ENCODE measurements at regions not wholly inside any gene's neighbourhood (a gene's known extent, or its start where the extent isn't known, plus 50 kb on each side); places are given as distances from the start of the nearest gene placed in this dataset.

- TF ChIP-seq CTCF (IDR thresholded peaks at IDR 0.05; ENCODE audit: control extremely low read depth, extremely low read depth) = no peak
- no peaks in the 10 kb centered on the region for H3K4me1 ChIP-seq (ENCODE audit: control insufficient read depth in 5 of 5, insufficient read depth in 5 of 5, low read length in 5 of 5)
- no peak overlapping the region for H3K27ac ChIP-seq (ENCODE audit: low read depth in 1 of 2, low read length in 1 of 2)
- H3K4me3 ChIP-seq = no peak overlapping the region
- peaks cover 0 to 2% (median 0%) of the 10 kb centered on the region in 4 donors for H3K9me3 ChIP-seq (ENCODE audit: control insufficient read depth in 4 of 4, insufficient read depth in 3 of 4, low read length in 3 of 4)
- H3K9ac ChIP-seq (ENCODE audit: insufficient read depth in 1 of 2, low read length in 2 of 2) = no peak overlapping the region
- H3K27me3 ChIP-seq (ENCODE audit: control insufficient read depth in 3 of 3, insufficient read depth in 3 of 3, low read length in 2 of 3) = no peaks in the 10 kb centered on the region
- ATAC-seq (ENCODE audit: insufficient read depth, low FRiP score) = no peak
- 94 to 96% methylated on average over 12 of the region's 12 CpGs for WGBS, 2 donors
- no peak for DNase-seq
- H3K36me3 ChIP-seq (ENCODE audit: control insufficient read depth in 4 of 4, insufficient read depth in 4 of 4, low read length in 4 of 4) = no peaks in the 10 kb centered on the region
Observed at GRCh38 chr13:86368924-86369323, 569.7 kb upstream of the SLITRK6 start.

DNA sequence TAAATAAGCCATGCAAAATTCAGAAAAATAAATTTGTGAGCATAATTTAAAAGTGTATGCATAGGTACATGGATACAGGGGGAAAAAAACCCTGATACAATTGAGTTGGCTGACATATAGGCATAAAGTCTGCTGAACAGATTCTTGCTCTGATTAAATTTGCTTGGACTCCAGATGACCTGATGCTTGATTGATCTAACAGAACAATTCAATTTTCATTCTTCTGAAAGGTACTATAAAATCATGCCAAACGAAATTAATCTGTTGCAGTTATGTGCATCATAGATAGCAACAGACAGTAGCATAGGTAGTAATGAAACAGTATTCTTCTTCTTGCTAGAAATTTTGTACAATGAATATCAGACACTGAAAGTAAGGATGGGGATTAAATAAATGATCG, 578.2 kb upstream of the SLITRK6 start:
- DNase-seq (no peak), ATAC-seq (ENCODE audit: insufficient read depth, low FRiP score) (no peak)
- H3K4me1 ChIP-seq (ENCODE audit: control insufficient read depth in 5 of 5, insufficient read depth in 5 of 5, low read length in 5 of 5) = no peaks in the 10 kb centered on the region
- no peaks in the 10 kb centered on the region for H3K9me3 ChIP-seq (ENCODE audit: control insufficient read depth in 4 of 4, insufficient read depth in 3 of 4, low read length in 3 of 4)
- WGBS, 2 donors = 69 to 75% methylated on average over 2 of the region's 2 CpGs
- peaks cover 0 to 2% (median 0%) of the 10 kb centered on the region in 3 donors for H3K27me3 ChIP-seq (ENCODE audit: control insufficient read depth in 3 of 3, insufficient read depth in 3 of 3, low read length in 2 of 3)
- H3K27ac ChIP-seq (ENCODE audit: low read depth in 1 of 2, low read length in 1 of 2) = no peak overlapping the region
- no peaks in the 10 kb centered on the region for H3K36me3 ChIP-seq (ENCODE audit: control insufficient read depth in 4 of 4, insufficient read depth in 4 of 4, low read length in 4 of 4)
- H3K9ac ChIP-seq (ENCODE audit: insufficient read depth in 1 of 2, low read length in 2 of 2) = no peak overlapping the region
- H3K4me3 ChIP-seq = no peak overlapping the region
- TF ChIP-seq CTCF (IDR thresholded peaks at IDR 0.05; ENCODE audit: control extremely low read depth, extremely low read depth) = no peak

DNA sequence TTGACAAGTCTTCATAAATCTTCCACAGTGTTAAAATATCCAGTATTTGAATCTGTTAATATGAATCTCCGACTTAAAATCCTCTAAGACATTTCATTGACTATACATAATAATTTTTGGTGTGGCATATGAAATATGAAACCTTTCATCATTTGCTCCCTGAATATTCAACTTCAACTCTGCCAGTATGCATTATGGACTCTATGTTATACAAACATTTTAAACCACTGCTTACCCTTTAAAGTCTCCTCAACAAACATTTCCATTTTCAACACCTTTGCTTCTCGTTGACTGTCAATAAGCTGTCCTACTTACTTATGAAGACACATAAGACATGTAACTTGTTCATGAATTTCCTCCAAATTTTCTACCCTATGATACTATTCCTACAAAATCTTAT, 579.4 kb upstream of the SLITRK6 start:
- 84 to 88% methylated on average over 2 of the region's 2 CpGs for WGBS, 2 donors
- H3K4me3 ChIP-seq = no peak overlapping the region
- no peaks in the 10 kb centered on the region for H3K4me1 ChIP-seq (ENCODE audit: control insufficient read depth in 5 of 5, insufficient read depth in 5 of 5, low read length in 5 of 5)
- peaks cover 0 to 4% (median 0%) of the 10 kb centered on the region in 4 donors for H3K9me3 ChIP-seq (ENCODE audit: control insufficient read depth in 4 of 4, insufficient read depth in 3 of 4, low read length in 3 of 4)
- H3K9ac ChIP-seq (ENCODE audit: insufficient read depth in 1 of 2, low read length in 2 of 2) = no peak overlapping the region
- H3K36me3 ChIP-seq (ENCODE audit: control insufficient read depth in 4 of 4, insufficient read depth in 4 of 4, low read length in 4 of 4) = no peaks in the 10 kb centered on the region
- TF ChIP-seq CTCF (IDR thresholded peaks at IDR 0.05; ENCODE audit: control extremely low read depth, extremely low read depth) = no peak
- DNase-seq (no peak), ATAC-seq (ENCODE audit: insufficient read depth, low FRiP score) (no peak)
- H3K27ac ChIP-seq (ENCODE audit: low read depth in 1 of 2, low read length in 1 of 2) = no peak overlapping the region
- H3K27me3 ChIP-seq (ENCODE audit: control insufficient read depth in 3 of 3, insufficient read depth in 3 of 3, low read length in 2 of 3) = peaks cover 0 to 2% (median 0%) of the 10 kb centered on the region in 3 donors

GRCh38 chr13:86383151-86383550, 583.9 kb upstream of the SLITRK6 start:
- no peaks in the 10 kb centered on the region for H3K4me1 ChIP-seq (ENCODE audit: control insufficient read depth in 5 of 5, insufficient read depth in 5 of 5, low read length in 5 of 5)
- ATAC-seq (ENCODE audit: insufficient read depth, low FRiP score) (no peak), DNase-seq (no peak)
- WGBS, 2 donors = 84 to 89% methylated on average over 4 of the region's 4 CpGs
- peaks cover 0 to 4% (median 0%) of the 10 kb centered on the region in 4 donors for H3K9me3 ChIP-seq (ENCODE audit: control insufficient read depth in 4 of 4, insufficient read depth in 3 of 4, low read length in 3 of 4)
- TF ChIP-seq CTCF (IDR thresholded peaks at IDR 0.05; ENCODE audit: control extremely low read depth, extremely low read depth) = no peak
- H3K4me3 ChIP-seq = no peak overlapping the region
- peaks cover 0 to 4% (median 0%) of the 10 kb centered on the region in 3 donors for H3K27me3 ChIP-seq (ENCODE audit: control insufficient read depth in 3 of 3, insufficient read depth in 3 of 3, low read length in 2 of 3)
- H3K27ac ChIP-seq (ENCODE audit: low read depth in 1 of 2, low read length in 1 of 2) = no peak overlapping the region
- H3K36me3 ChIP-seq (ENCODE audit: control insufficient read depth in 4 of 4, insufficient read depth in 4 of 4, low read length in 4 of 4) = no peaks in the 10 kb centered on the region
- H3K9ac ChIP-seq (ENCODE audit: insufficient read depth in 1 of 2, low read length in 2 of 2) = no peak overlapping the region
